Mucosa of descending colon (tissue), 3 donors: ENCODE measurements at regions not wholly inside any gene's neighbourhood (a gene's known extent, or its start where the extent isn't known, plus 50 kb on each side); places are given as distances from the start of the nearest gene placed in this dataset.

ENCODE experiments used
- ATAC-seq: fragments of 200-7000 bp; cut with Tn5 transposase; one replicate; pipeline ENCODE4 v1.9.1; 2020; ENCODE audit warnings: mild to moderate bottlenecking, moderate library complexity
- DNase-seq, 3 donors: peaks; one replicate each; pipeline ENCODE4 v3.0.0-alpha.2; 2020
- H3K36me3 ChIP-seq: fragments of 200-600 bp; one replicate; pipeline ENCODE4 v1.8.0; 2021; ENCODE audit warnings: low read depth, mild to moderate bottlenecking
- H3K4me1 ChIP-seq: fragments of 200-600 bp; one replicate; pipeline ENCODE4 v1.8.0; 2021; ENCODE audit warnings: low read depth, mild to moderate bottlenecking
- H3K4me3 ChIP-seq: fragments of 200-600 bp; one replicate; pipeline ENCODE4 v1.8.0; 2021; ENCODE audit warnings: mild to moderate bottlenecking
- H3K9me3 ChIP-seq: fragments of 200-600 bp; one replicate; pipeline ENCODE4 v1.8.0; 2021; ENCODE audit warnings: mild to moderate bottlenecking
- intact Hi-C, 2 donors: fragments of 100-400 bp; cut with DNase I in 1 of 2; cut with micrococcal nuclease in 1 of 2; formaldehyde crosslinking; loops; one replicate each; pipeline versions ENCODE4 v1.11.0 to v1.11.1; 2022; cut with DNase I, micrococcal nuclease
- TF ChIP-seq, protein P1 (sequence below): fragments of 200-600 bp; IDR thresholded peaks from one replicate; pipeline ENCODE4 v1.8.0; 2022; ENCODE audit warnings: antibody characterized with exemption, mild to moderate bottlenecking
- donor health status: DM: no; HTN: no; CAD: no; lungs with moderate emphysema.
- donor health status: DM: no; HTN: no; CAD: no.
- donor health status: DM: no; HTN: yes; CAD: no.

DNA sequence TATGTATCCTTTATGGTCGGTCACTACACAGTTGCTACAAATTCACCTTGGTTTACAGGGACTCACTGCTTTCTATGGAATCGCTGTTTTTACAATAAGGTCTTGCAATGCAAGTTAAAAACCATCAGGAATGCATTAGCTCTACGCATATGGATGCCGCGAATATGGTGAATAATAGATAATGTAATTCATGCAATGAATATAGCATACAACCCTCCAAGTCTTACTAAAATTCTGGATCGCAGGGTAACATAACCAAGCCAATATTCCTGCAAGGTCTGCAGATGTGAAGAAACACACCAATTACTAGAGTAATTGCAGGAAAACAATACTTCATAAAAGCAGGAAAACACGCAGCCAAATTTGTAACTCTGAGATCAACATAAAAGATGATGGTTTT lies 75.6 kb upstream of the BACE2 start:
- no peak for ATAC-seq
- no peak overlapping the region for H3K4me3 ChIP-seq
- TF ChIP-seq, protein P1, sequence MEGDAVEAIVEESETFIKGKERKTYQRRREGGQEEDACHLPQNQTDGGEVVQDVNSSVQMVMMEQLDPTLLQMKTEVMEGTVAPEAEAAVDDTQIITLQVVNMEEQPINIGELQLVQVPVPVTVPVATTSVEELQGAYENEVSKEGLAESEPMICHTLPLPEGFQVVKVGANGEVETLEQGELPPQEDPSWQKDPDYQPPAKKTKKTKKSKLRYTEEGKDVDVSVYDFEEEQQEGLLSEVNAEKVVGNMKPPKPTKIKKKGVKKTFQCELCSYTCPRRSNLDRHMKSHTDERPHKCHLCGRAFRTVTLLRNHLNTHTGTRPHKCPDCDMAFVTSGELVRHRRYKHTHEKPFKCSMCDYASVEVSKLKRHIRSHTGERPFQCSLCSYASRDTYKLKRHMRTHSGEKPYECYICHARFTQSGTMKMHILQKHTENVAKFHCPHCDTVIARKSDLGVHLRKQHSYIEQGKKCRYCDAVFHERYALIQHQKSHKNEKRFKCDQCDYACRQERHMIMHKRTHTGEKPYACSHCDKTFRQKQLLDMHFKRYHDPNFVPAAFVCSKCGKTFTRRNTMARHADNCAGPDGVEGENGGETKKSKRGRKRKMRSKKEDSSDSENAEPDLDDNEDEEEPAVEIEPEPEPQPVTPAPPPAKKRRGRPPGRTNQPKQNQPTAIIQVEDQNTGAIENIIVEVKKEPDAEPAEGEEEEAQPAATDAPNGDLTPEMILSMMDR, result no peak
- intact Hi-C loops, result no loop called here
- H3K36me3 ChIP-seq, result no peaks in the 10 kb centered on the region
- H3K9me3 ChIP-seq, result no peaks in the 10 kb centered on the region
- no peaks in the 10 kb centered on the region for H3K4me1 ChIP-seq
- DNase-seq, result no peak

GRCh38 chr21:41095983-41096382 lies 72.0 kb upstream of the BACE2 start:
- Histone ChIP-seq H3K36me3 (no peaks in the 10 kb centered on the region), H3K4me1 (no peaks in the 10 kb centered on the region), H3K9me3 (peaks cover 4% of the 10 kb centered on the region), H3K4me3 (no peak overlapping the region)
- ATAC-seq, result no peak
- TF ChIP-seq, protein P1, result no peak
- intact Hi-C loops, result no loop called here
- no peak for DNase-seq

DNA sequence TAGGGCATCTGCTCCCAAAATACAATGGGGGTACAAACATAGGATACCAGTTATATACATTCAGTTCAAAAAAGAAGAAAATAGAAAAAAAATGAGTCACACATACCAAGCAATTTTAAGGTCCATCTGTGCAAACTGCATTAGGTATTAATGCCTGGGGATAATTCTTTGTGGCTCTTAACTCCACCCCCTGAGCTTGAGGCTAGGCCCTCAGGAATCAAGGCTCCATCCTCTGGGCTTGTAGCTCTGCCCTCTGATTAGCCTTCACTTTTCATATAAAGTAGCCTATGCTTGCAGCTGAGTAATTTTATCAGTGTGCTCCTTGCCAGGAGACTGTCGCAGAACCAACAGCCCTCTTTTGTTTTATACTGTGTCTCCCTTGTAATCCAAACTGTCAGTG lies 69.9 kb upstream of the BACE2 start:
- no peak overlapping the region for H3K4me3 ChIP-seq
- peaks cover 4% of the 10 kb centered on the region for H3K9me3 ChIP-seq
- ATAC-seq (no peak), DNase-seq (no peak)
- TF ChIP-seq, protein P1, result no peak
- intact Hi-C loops, result no loop called here
- H3K36me3 ChIP-seq, result no peaks in the 10 kb centered on the region
- no peaks in the 10 kb centered on the region for H3K4me1 ChIP-seq

- no peak overlapping the region for H3K4me3 ChIP-seq
- ATAC-seq (no peak), DNase-seq (no peak)
- no peaks in the 10 kb centered on the region for H3K36me3 ChIP-seq
- peaks cover 4% of the 10 kb centered on the region for H3K9me3 ChIP-seq
- TF ChIP-seq, protein P1, result no peak
- no peaks in the 10 kb centered on the region for H3K4me1 ChIP-seq
- intact Hi-C loops, result no loop called here
Measured at GRCh38 chr21:41098481-41099042, 69.4 kb upstream of the BACE2 start.

DNA sequence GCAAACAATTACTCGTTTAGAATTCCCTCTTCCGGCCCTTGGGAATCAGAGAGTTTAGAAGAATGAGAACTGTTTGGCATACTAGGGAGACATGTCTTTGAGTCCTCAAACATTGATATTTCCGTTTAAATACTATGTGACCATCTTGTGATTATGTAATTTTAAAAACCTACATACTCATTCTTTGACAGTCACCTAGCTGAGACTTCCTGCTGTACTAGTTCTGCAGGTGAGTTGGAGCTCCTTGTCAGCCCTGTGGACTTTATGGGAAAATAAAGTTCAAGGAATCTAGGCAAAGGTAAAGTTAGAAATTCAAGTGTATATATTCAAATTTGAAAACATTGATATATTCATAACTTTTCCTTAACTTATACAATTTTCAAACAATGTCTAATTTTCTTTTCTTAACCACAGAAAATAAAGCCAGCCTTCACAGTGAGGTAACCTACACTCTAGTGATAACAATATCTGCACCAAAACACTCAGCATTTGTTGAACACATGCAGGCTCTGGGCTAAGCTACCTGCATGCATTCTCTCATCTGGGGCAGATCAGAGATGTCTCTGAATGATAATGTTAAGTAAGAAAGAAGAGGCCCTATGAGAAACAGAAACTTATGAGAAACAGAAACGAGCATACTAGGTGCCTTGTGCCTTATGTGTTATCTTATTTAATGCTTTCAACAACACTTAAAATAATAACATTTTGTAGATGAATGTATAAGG lies 67.0 kb upstream of the BACE2 start:
- H3K36me3 ChIP-seq, result no peaks in the 10 kb centered on the region
- no peaks in the 10 kb centered on the region for H3K4me1 ChIP-seq
- peaks cover 4% of the 10 kb centered on the region for H3K9me3 ChIP-seq
- ATAC-seq (no peak), DNase-seq (no peak)
- H3K4me3 ChIP-seq, result no peak overlapping the region
- intact Hi-C loops, result no loop called here
- TF ChIP-seq, protein P1, result no peak
